ENCODE measurements at regions not wholly inside any gene's neighbourhood (a gene's known extent, or its start where the extent isn't known, plus 50 kb on each side); places are given as distances from the start of the nearest gene placed in this dataset.

- TF ChIP-seq EZH2 (IDR thresholded peaks at IDR 0.05; ENCODE audit: borderline replicate concordance, low read length) (no peak), CTCF (conservative IDR thresholded peaks at IDR 0.05 in 1 of 2, IDR thresholded peaks at IDR 0.05 in 1 of 2; ENCODE audit: extremely low read depth in 1 of 2, insufficient read depth in 1 of 2, low read depth in 1 of 2, low read length in 2 of 2) (no peak)
Observed at GRCh38 chr6:9638861-9639260, 776.0 kb downstream of the TFAP2A start.

Data from mammary epithelial cell (primary cell).